ENCODE measurements at regions not wholly inside any gene's neighbourhood (a gene's known extent, or its start where the extent isn't known, plus 50 kb on each side); places are given as distances from the start of the nearest gene placed in this dataset.

DNA sequence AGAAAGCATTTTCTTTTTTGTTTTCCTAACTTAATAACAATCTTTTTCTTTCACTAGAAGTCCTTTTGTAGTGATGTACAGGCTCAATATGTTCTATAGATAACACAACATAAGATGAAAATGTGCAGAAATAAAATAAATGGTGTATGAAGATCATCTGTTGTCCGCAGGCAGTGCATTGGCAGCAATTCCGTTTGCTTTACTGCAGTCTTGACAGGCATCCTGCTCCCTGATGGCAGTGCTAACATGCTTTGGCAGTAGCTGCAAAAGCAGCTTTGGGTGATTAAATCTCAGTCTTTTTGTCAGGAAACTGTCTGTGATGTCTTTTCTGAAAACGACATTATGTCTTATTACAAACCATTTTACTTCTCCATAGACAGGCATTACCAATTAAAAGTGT lies 131.4 kb downstream of the TRAM1L1 start:
- TF ChIP-seq, protein P1, sequence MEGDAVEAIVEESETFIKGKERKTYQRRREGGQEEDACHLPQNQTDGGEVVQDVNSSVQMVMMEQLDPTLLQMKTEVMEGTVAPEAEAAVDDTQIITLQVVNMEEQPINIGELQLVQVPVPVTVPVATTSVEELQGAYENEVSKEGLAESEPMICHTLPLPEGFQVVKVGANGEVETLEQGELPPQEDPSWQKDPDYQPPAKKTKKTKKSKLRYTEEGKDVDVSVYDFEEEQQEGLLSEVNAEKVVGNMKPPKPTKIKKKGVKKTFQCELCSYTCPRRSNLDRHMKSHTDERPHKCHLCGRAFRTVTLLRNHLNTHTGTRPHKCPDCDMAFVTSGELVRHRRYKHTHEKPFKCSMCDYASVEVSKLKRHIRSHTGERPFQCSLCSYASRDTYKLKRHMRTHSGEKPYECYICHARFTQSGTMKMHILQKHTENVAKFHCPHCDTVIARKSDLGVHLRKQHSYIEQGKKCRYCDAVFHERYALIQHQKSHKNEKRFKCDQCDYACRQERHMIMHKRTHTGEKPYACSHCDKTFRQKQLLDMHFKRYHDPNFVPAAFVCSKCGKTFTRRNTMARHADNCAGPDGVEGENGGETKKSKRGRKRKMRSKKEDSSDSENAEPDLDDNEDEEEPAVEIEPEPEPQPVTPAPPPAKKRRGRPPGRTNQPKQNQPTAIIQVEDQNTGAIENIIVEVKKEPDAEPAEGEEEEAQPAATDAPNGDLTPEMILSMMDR (IDR thresholded peaks at IDR 0.05) = no peak
- Histone ChIP-seq H3K4me3 (no peak overlapping the region), H3K9me3 (no peaks in the 10 kb centered on the region), H3K4me1 (ENCODE audit: low read depth) (no peaks in the 10 kb centered on the region), H3K36me3 (ENCODE audit: low read depth) (no peaks in the 10 kb centered on the region)
- ATAC-seq = no peak
- DNase-seq = no peak
- intact Hi-C loops (cut with DNase I, micrococcal nuclease) = no loop called here

DNA sequence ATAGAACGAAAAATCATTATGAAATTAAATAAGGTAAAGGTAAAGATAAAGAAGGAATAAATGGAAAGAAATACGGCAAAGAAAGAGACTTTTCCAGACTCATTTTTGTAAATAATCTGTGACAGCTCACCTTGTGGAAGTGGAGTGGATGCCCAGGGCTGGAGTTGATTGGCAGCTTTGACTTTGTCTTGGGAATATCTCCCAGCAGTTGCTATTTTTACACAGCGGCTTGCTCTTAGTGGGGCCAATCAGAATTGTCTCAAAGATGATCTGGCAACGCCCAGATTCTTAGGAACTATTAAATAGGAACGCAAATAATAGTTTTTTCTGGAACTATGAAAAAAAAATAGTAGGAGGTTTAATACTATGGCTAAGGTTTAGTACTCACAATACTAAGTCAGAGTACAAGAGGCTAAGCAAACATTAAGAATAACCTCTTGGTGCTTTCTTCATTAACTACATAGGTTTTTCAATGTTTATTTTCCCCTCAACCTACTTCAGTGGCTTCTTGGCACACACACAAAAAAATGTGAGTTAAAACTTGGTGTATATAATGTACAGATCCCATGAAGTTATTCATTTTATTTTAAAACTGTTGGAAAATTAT lies 132.7 kb downstream of the TRAM1L1 start:
- Histone ChIP-seq H3K4me1 (ENCODE audit: low read depth) (no peaks in the 10 kb centered on the region), H3K36me3 (ENCODE audit: low read depth) (no peaks in the 10 kb centered on the region), H3K4me3 (no peak overlapping the region), H3K9me3 (no peaks in the 10 kb centered on the region)
- intact Hi-C loops (cut with DNase I, micrococcal nuclease) = no loop called here
- TF ChIP-seq, protein P1 (IDR thresholded peaks at IDR 0.05) = no peak
- ATAC-seq (no peak), DNase-seq (no peak)

DNA sequence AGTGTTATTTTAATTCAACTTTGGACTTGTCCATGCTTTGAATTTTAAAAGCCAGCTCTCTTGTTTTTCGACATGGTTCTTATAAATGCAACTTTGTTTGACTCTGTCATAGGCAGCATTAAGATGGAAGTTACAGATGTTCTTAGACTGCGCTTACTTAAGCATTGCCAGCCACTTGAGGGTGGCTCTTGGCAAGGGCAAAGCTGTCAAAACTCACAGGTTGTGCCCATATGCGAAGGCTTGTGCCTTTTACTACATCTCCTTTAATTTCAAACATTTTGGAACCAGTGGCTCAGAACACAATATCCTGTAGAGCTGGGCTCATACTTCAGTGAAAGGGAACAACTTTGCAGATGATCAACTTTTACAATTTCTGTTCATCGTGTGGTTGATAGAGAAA lies 135.5 kb downstream of the TRAM1L1 start:
- TF ChIP-seq, protein P1 (IDR thresholded peaks at IDR 0.05) = no peak
- no peak for ATAC-seq
- DNase-seq = no peak
- intact Hi-C loops (cut with DNase I, micrococcal nuclease) = no loop called here
- no peaks in the 10 kb centered on the region for H3K9me3 ChIP-seq
- no peak overlapping the region for H3K4me3 ChIP-seq
- H3K36me3 ChIP-seq (ENCODE audit: low read depth) = no peaks in the 10 kb centered on the region
- no peaks in the 10 kb centered on the region for H3K4me1 ChIP-seq (ENCODE audit: low read depth)

DNA sequence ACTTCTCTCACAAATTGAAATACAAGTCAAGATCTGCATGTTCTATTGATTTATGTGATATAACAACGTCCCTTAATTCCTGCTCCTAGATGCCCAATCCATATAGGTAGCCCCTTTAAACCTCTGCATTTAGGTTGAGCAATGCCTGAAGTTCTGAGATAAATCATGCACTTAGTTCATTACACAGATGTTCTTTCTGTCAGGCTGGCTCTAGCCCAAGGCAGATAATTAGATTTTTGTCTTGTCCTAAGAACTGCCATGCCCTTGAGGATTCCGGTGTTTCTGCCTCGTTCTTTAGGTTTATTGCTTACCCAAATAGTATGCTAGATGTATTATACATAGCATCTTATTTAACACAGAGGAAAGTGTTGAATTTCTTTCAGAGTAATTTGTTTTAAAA lies 143.1 kb downstream of the TRAM1L1 start:
- H3K4me1 ChIP-seq (ENCODE audit: low read depth) = no peaks in the 10 kb centered on the region
- intact Hi-C loops (cut with DNase I, micrococcal nuclease) = no loop called here
- no peaks in the 10 kb centered on the region for H3K9me3 ChIP-seq
- no peak overlapping the region for H3K4me3 ChIP-seq
- TF ChIP-seq, protein P1 (IDR thresholded peaks at IDR 0.05) = no peak
- no peak for ATAC-seq
- H3K36me3 ChIP-seq (ENCODE audit: low read depth) = no peaks in the 10 kb centered on the region
- DNase-seq = no peak

DNA sequence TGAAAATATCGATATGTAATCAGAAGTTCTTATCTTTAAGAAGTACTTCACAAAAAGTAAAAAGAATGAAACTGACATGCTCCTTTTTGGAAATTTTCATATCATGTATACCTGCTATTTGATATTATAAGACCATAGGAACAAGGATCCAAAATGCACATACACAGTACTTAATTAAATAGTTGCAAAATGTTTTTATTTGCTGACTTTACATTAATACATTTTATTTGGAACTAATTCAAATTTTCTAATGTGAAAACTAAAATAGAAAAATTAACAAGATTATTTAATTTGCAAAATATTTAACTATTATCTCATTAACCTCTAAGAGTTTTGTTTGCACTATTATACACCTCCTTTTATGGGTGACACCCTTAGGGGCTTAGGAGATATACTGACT lies 155.0 kb downstream of the TRAM1L1 start:
- Histone ChIP-seq H3K4me1 (ENCODE audit: low read depth) (no peaks in the 10 kb centered on the region), H3K4me3 (no peak overlapping the region), H3K36me3 (ENCODE audit: low read depth) (no peaks in the 10 kb centered on the region), H3K9me3 (no peaks in the 10 kb centered on the region)
- DNase-seq (no peak), ATAC-seq (no peak)
- intact Hi-C loops (cut with DNase I, micrococcal nuclease) = no loop called here
- TF ChIP-seq, protein P1 (IDR thresholded peaks at IDR 0.05) = no peak

Data from mucosa of descending colon (tissue), 3 donors.